ENCODE measurements at regions not wholly inside any gene's neighbourhood (a gene's known extent, or its start where the extent isn't known, plus 50 kb on each side); places are given as distances from the start of the nearest gene placed in this dataset.

DNA sequence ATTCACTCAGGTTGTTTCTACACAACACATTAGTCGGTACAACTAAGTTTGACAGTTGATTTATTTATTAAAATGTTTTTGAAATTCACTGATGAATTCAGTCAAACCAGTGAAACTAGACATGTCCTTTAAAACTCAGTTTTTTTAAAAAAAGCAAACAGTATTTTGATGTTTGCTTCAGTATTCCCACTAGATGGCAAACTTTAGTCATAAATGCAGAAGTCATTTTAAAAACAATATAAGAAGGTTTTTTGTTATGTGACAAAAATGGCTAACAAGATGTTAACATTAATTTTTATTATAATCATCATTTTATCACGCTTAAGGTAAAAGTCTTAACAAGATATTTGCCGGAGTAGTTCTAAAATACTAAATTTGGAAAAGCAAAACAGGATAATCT is 1337.8 kb upstream of the DIAPH2 start:
- no peak for DNase-seq (ENCODE audit: low read depth, low spot score)
- no peaks in the 10 kb centered on the region for H3K27me3 ChIP-seq (ENCODE audit: insufficient read depth, insufficient read length)
- no peaks in the 10 kb centered on the region for H3K4me1 ChIP-seq (ENCODE audit: insufficient read depth, insufficient read length)
- no peaks in the 10 kb centered on the region for H3K9me3 ChIP-seq (ENCODE audit: insufficient read depth, low read length)
- no peaks in the 10 kb centered on the region for H3K36me3 ChIP-seq (ENCODE audit: insufficient read depth, insufficient read length, low read length)
- no peak for TF ChIP-seq SUZ12 (IDR thresholded peaks at IDR 0.05; ENCODE audit: extremely low read depth, insufficient read depth, insufficient read length)
- TF ChIP-seq ZNF274 (IDR thresholded peaks at IDR 0.05; ENCODE audit: low read depth, low read length), result no peak
- TF ChIP-seq YY1 (IDR thresholded peaks at IDR 0.05; ENCODE audit: insufficient read depth, insufficient read length), result no peak
- no peak overlapping the region for H3K4me3 ChIP-seq (ENCODE audit: insufficient read length, low read depth)
- H3K9ac ChIP-seq (ENCODE audit: insufficient read length, low read depth), result no peak overlapping the region

DNA sequence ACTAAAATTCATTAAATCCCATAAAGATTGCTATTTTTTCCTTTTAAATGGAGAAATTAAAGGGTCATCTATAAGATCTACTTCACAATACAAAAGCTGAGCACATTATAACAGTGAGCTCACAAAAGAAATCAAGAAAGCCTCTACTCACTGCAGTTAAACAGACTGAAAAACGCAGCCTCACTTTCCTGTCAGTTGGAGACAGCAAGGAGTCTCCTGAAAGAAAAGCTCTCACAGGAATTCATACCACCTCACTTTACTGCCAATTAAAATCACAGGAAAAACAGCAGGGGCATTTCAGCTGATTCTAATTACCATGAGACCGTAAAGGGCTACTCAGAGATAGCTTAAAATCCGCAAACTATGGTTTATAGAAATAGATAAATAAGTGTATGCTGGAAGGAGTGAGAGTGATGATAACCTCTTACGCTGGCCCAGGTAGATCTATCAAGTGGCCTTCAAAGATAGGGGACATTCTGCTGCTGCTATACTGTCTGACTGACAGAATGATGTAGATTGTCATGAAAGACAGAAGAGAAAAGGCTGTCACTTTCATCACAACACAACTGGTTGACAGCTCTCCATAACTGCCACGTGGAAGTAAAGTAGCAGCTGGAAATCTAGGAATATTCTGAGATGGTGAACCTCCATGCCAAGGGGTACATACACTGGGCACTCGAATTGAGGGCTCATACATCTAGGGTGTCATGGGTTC is 1333.7 kb upstream of the DIAPH2 start:
- no peaks in the 10 kb centered on the region for H3K9me3 ChIP-seq (ENCODE audit: insufficient read depth, low read length)
- H3K4me1 ChIP-seq (ENCODE audit: insufficient read depth, insufficient read length), result no peaks in the 10 kb centered on the region
- no peaks in the 10 kb centered on the region for H3K36me3 ChIP-seq (ENCODE audit: insufficient read depth, insufficient read length, low read length)
- H3K9ac ChIP-seq (ENCODE audit: insufficient read length, low read depth), result no peak overlapping the region
- H3K4me3 ChIP-seq (ENCODE audit: insufficient read length, low read depth), result no peak overlapping the region
- no peaks in the 10 kb centered on the region for H3K27me3 ChIP-seq (ENCODE audit: insufficient read depth, insufficient read length)
- DNase-seq (ENCODE audit: low read depth, low spot score), result no peak
- TF ChIP-seq ZNF274 (IDR thresholded peaks at IDR 0.05; ENCODE audit: low read depth, low read length) (no peak), YY1 (IDR thresholded peaks at IDR 0.05; ENCODE audit: insufficient read depth, insufficient read length) (no peak), SUZ12 (IDR thresholded peaks at IDR 0.05; ENCODE audit: extremely low read depth, insufficient read depth, insufficient read length) (no peak)

DNA sequence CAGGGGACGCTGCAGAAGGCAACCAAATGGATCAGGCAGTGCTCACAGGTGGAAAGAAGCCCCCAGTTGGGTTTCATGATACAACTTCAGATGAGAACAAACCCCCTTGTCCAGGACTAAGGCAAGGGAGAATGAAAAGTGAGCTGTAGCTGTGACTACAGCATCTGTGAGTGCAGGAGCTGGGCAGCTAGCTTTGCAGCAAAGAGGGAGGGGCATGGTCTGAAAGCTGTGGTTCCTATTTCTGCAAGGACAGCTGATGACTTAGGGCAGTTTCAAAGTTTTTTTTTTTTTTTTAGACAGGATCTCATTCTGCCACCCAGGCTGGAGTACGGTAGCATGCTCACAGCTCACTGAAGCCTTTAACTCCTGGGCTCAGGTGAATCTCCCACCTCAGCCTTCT is 1317.4 kb upstream of the DIAPH2 start:
- no peaks in the 10 kb centered on the region for H3K4me1 ChIP-seq (ENCODE audit: insufficient read depth, insufficient read length)
- DNase-seq (ENCODE audit: low read depth, low spot score), result no peak
- H3K9ac ChIP-seq (ENCODE audit: insufficient read length, low read depth), result no peak overlapping the region

DNA sequence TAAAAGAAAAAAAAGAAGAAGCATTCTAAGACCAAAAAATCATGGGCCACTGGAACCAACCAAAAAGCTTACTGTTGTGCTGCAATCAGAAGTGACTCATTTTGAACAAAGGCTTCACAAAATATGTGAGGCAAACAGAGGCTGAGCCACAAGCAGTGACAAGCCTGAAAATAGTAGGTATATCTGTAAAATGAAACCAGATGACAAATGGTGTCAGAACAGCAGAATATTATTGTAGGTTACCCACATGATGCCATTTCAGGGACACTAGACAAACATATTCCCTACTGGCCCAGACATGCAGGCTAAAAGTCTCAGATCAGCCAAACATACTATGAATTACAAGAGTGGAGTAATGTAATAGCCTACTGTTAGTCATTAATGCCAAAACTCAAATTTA is 1301.8 kb upstream of the DIAPH2 start:
- Histone ChIP-seq H3K4me3 (ENCODE audit: insufficient read length, low read depth) (no peak overlapping the region), H3K36me3 (ENCODE audit: insufficient read depth, insufficient read length, low read length) (no peaks in the 10 kb centered on the region), H3K9ac (ENCODE audit: insufficient read length, low read depth) (no peak overlapping the region), H3K4me1 (ENCODE audit: insufficient read depth, insufficient read length) (no peaks in the 10 kb centered on the region), H3K27me3 (ENCODE audit: insufficient read depth, insufficient read length) (no peaks in the 10 kb centered on the region), H3K9me3 (ENCODE audit: insufficient read depth, low read length) (no peaks in the 10 kb centered on the region)
- no peak for TF ChIP-seq YY1 (IDR thresholded peaks at IDR 0.05; ENCODE audit: insufficient read depth, insufficient read length)
- TF ChIP-seq SUZ12 (IDR thresholded peaks at IDR 0.05; ENCODE audit: extremely low read depth, insufficient read depth, insufficient read length), result no peak
- TF ChIP-seq ZNF274 (IDR thresholded peaks at IDR 0.05; ENCODE audit: low read depth, low read length), result no peak
- DNase-seq (ENCODE audit: low read depth, low spot score), result no peak

More for the DNA sequence above, 1317.4 kb upstream of the DIAPH2 start:
- Histone ChIP-seq H3K9me3 (ENCODE audit: insufficient read depth, low read length) (no peaks in the 10 kb centered on the region), H3K36me3 (ENCODE audit: insufficient read depth, insufficient read length, low read length) (no peaks in the 10 kb centered on the region), H3K27me3 (ENCODE audit: insufficient read depth, insufficient read length) (no peaks in the 10 kb centered on the region), H3K4me3 (ENCODE audit: insufficient read length, low read depth) (no peak overlapping the region)
- TF ChIP-seq SUZ12 (IDR thresholded peaks at IDR 0.05; ENCODE audit: extremely low read depth, insufficient read depth, insufficient read length) (no peak), ZNF274 (IDR thresholded peaks at IDR 0.05; ENCODE audit: low read depth, low read length) (no peak), YY1 (IDR thresholded peaks at IDR 0.05; ENCODE audit: insufficient read depth, insufficient read length) (no peak)

DNA sequence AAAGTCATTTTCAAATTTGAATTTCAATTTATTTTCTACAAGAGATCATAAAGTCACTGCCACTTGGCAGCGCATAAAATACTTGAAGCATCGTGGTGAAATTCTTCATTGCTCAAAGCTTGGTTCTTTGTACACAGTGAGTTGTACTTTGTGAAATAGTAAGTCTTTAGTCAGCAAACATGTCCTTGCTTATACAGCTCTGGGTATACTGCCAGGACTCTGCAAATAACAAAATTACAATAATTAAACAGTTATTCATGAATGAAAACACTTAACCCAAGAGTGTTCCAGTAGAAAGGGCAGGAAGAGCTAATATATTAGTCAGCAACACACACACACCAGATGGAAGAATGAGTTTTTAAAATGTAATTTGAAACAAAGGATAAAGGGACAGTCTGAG is 1300.9 kb upstream of the DIAPH2 start:
- DNase-seq (ENCODE audit: low read depth, low spot score), result no peak
- Histone ChIP-seq H3K4me3 (ENCODE audit: insufficient read length, low read depth) (no peak overlapping the region), H3K27me3 (ENCODE audit: insufficient read depth, insufficient read length) (no peaks in the 10 kb centered on the region), H3K9me3 (ENCODE audit: insufficient read depth, low read length) (no peaks in the 10 kb centered on the region), H3K4me1 (ENCODE audit: insufficient read depth, insufficient read length) (no peaks in the 10 kb centered on the region), H3K36me3 (ENCODE audit: insufficient read depth, insufficient read length, low read length) (no peaks in the 10 kb centered on the region), H3K9ac (ENCODE audit: insufficient read length, low read depth) (no peak overlapping the region)
- TF ChIP-seq SUZ12 (IDR thresholded peaks at IDR 0.05; ENCODE audit: extremely low read depth, insufficient read depth, insufficient read length) (no peak), YY1 (IDR thresholded peaks at IDR 0.05; ENCODE audit: insufficient read depth, insufficient read length) (no peak), ZNF274 (IDR thresholded peaks at IDR 0.05; ENCODE audit: low read depth, low read length) (no peak)

DNA sequence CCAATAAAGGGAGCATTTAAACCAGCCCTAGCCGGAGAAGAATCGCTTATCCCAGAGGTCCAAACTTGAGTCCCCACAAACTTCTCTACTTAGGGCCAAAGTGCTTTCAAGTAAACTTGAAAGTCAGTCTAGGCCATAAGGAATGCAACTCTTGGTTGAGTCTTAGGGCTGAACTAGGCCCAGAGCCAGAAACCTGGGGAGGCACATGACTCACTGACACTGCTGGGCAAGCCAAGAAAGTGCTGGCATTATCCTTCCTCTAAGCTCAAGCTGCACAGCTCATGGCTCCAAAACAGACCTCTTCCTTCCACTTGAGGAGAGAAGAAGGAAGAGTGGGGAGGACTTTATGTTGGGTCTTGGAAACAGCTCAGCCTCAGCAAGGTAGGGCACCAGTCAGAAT is 1257.3 kb upstream of the DIAPH2 start:
- no peaks in the 10 kb centered on the region for H3K4me1 ChIP-seq (ENCODE audit: insufficient read depth, insufficient read length)
- no peak overlapping the region for H3K9ac ChIP-seq (ENCODE audit: insufficient read length, low read depth)
- no peaks in the 10 kb centered on the region for H3K27me3 ChIP-seq (ENCODE audit: insufficient read depth, insufficient read length)
- no peak for TF ChIP-seq ZNF274 (IDR thresholded peaks at IDR 0.05; ENCODE audit: low read depth, low read length)
- no peak for TF ChIP-seq SUZ12 (IDR thresholded peaks at IDR 0.05; ENCODE audit: extremely low read depth, insufficient read depth, insufficient read length)
- no peak for TF ChIP-seq YY1 (IDR thresholded peaks at IDR 0.05; ENCODE audit: insufficient read depth, insufficient read length)
- H3K36me3 ChIP-seq (ENCODE audit: insufficient read depth, insufficient read length, low read length), result no peaks in the 10 kb centered on the region
- DNase-seq (ENCODE audit: low read depth, low spot score), result no peak
- no peaks in the 10 kb centered on the region for H3K9me3 ChIP-seq (ENCODE audit: insufficient read depth, low read length)
- no peak overlapping the region for H3K4me3 ChIP-seq (ENCODE audit: insufficient read length, low read depth)

DNA sequence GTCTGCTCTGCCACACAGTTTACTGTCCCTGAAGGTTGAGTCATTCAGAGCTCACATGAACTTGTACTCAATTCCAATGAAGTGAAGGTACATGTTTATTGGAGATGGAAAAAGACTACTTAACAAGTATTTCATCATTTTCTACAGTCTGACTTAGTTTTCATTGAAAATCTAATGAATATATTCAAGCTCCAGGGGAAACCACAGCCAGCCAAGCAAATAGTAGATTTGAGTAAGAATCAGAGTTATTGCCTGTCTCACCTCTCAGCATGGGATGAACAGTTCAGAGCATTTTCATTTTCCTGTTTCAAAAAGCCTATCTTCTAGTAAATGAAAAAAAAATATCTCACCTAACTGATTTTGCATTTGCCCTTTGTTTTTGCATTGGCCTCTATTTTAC is 1249.4 kb upstream of the DIAPH2 start:
- TF ChIP-seq SUZ12 (IDR thresholded peaks at IDR 0.05; ENCODE audit: extremely low read depth, insufficient read depth, insufficient read length) (no peak), YY1 (IDR thresholded peaks at IDR 0.05; ENCODE audit: insufficient read depth, insufficient read length) (no peak), ZNF274 (IDR thresholded peaks at IDR 0.05; ENCODE audit: low read depth, low read length) (no peak)
- no peaks in the 10 kb centered on the region for H3K4me1 ChIP-seq (ENCODE audit: insufficient read depth, insufficient read length)
- no peaks in the 10 kb centered on the region for H3K9me3 ChIP-seq (ENCODE audit: insufficient read depth, low read length)
- no peak overlapping the region for H3K9ac ChIP-seq (ENCODE audit: insufficient read length, low read depth)
- DNase-seq (ENCODE audit: low read depth, low spot score), result no peak
- H3K36me3 ChIP-seq (ENCODE audit: insufficient read depth, insufficient read length, low read length), result no peaks in the 10 kb centered on the region
- H3K4me3 ChIP-seq (ENCODE audit: insufficient read length, low read depth), result no peak overlapping the region
- H3K27me3 ChIP-seq (ENCODE audit: insufficient read depth, insufficient read length), result no peaks in the 10 kb centered on the region

All from NT2/D1 (cell line).